Adrenal gland (tissue), 9 donors: ENCODE measurements at regions not wholly inside any gene's neighbourhood (a gene's known extent, or its start where the extent isn't known, plus 50 kb on each side); places are given as distances from the start of the nearest gene placed in this dataset.

Source experiments
- DNase-seq, 7 donors: peaks; one replicate each; pipeline ENCODE4 v3.0.0-alpha.2; 2019 to 2020
- H3K27ac ChIP-seq, 5 donors: fragments of 200-600 bp; sonication (generic) in 4 of 5; 1 replicate in 3 of 5; 2 replicates in 2 of 5; pipeline versions ENCODE4 v1.5.1 to v1.8.0; 2016 to 2020; ENCODE audit warnings: mild to moderate bottlenecking in 1 of 5
- H3K27me3 ChIP-seq: fragments of 200-600 bp; 2 replicates; pipeline ENCODE4 v1.8.0; 2021
- H3K36me3 ChIP-seq, 2 donors: fragments of 200-600 bp; replicated peaks in 1 of 2; 1 replicate in 1 of 2; 2 replicates in 1 of 2; pipeline versions ENCODE4 v1.5.1 to v1.8.0; 2018 to 2022
- H3K4me1 ChIP-seq, 2 donors: fragments of 200-600 bp; replicated peaks in 1 of 2; 1 replicate in 1 of 2; 2 replicates in 1 of 2; pipeline versions ENCODE4 v1.5.1 to v1.8.0; 2018 to 2021
- H3K4me3 ChIP-seq, 4 donors: fragments of 200-600 bp; sonication (generic) in 3 of 4; one replicate each; pipeline ENCODE4 v1.5.1; 2016 to 2018
- H3K9me3 ChIP-seq, 3 donors: fragments of 200-600 bp; sonication (generic) in 1 of 3; replicated peaks in 1 of 3; 1 replicate in 2 of 3; 2 replicates in 1 of 3; pipeline versions ENCODE4 v1.5.1 to v1.8.0; 2016 to 2021
- CTCF ChIP-seq, 6 experiments: fragments of 450-650 bp in 4 of 6; fragments of 200-600 bp in 2 of 6; sonication (generic) in 1 of 6; IDR thresholded peaks; 1 replicate in 5 of 6; 2 replicates in 1 of 6; pipeline versions ENCODE4 v1.5.1 to v1.8.0; 2016 to 2021; ENCODE audit warnings: antibody characterized with exemption in 6 of 6, mild to moderate bottlenecking in 2 of 6, moderate library complexity in 1 of 6
- POLR2A ChIP-seq, 2 donors: fragments of 450-650 bp; IDR thresholded peaks; one replicate each; pipeline ENCODE4 v1.6.1; 2017; ENCODE audit warnings: antibody characterized with exemption in 2 of 2, mild to moderate bottlenecking in 2 of 2, moderate library complexity in 1 of 2
- WGBS, 4 donors: extraction: QIAGEN DNeasy Blood & Tissue Kit in 2 of 4; methylation state at CpG; one replicate each; pipeline versions ENCODE4 v1.1.5 to v1.1.7; 2013 to 2017; 5-methylcytosine and 5-hydroxymethylcytosine counted together
- intact Hi-C, 2 donors: fragments of 100-400 bp; cut with DNase I; formaldehyde crosslinking; loops; one replicate each; pipeline versions ENCODE4 v1.14.1 to v1.15.0; 2022 to 2023
- donor health status: healthy with polysubstance abuse.
- donor health status: Bipolar disorder and iron deficiency.
- donor health status: DM: yes; HTN: yes; CAD: no.
- donor health status: DM: no; HTN: no; CAD: no.
- donor health status: DM: no; HTN: no; CAD: no.

- WGBS, 4 donors = 78 to 81% (median 78%) methylated on average over 4 of the region's 4 CpGs
- no peak overlapping the region for H3K4me3 ChIP-seq
These were observed 453.8 kb upstream of the HS3ST5 start for GRCh38 chr6:114796576-114796975.

GRCh38 chr6:114793428-114793827, 450.6 kb upstream of the HS3ST5 start:
- H3K4me3 ChIP-seq = no peak overlapping the region
- no peaks in the 10 kb centered on the region for H3K4me1 ChIP-seq
- no peaks in the 10 kb centered on the region for H3K36me3 ChIP-seq
- H3K27me3 ChIP-seq = no peaks in the 10 kb centered on the region
- no peak for DNase-seq
- no peaks in the 10 kb centered on the region for H3K9me3 ChIP-seq
- intact Hi-C loops = no loop called here
- no peak overlapping the region for H3K27ac ChIP-seq
- no peak for TF ChIP-seq POLR2A (IDR thresholded peaks at IDR 0.05)
- no peak for TF ChIP-seq CTCF (IDR thresholded peaks at IDR 0.05)

More at GRCh38 chr6:114796576-114796975, 453.8 kb upstream of the HS3ST5 start:
- TF ChIP-seq CTCF (IDR thresholded peaks at IDR 0.05) = no peak
- no peak for TF ChIP-seq POLR2A (IDR thresholded peaks at IDR 0.05)
- no peak for DNase-seq
- intact Hi-C loops = no loop called here
- no peaks in the 10 kb centered on the region for H3K36me3 ChIP-seq
- H3K27me3 ChIP-seq = no peaks in the 10 kb centered on the region
- no peak overlapping the region for H3K27ac ChIP-seq
- H3K4me1 ChIP-seq = no peaks in the 10 kb centered on the region
- H3K9me3 ChIP-seq = no peaks in the 10 kb centered on the region

GRCh38 chr6:114785235-114786127, 442.7 kb upstream of the HS3ST5 start:
- no peaks in the 10 kb centered on the region for H3K4me1 ChIP-seq
- intact Hi-C loops = no loop called here
- no peak overlapping the region for H3K4me3 ChIP-seq
- DNase-seq = no peak
- H3K27me3 ChIP-seq = no peaks in the 10 kb centered on the region
- no peak overlapping the region for H3K27ac ChIP-seq
- WGBS, 4 donors = 77 to 97% (median 88%) methylated on average over 1 of the region's 1 CpG
- TF ChIP-seq POLR2A (IDR thresholded peaks at IDR 0.05) (no peak), CTCF (IDR thresholded peaks at IDR 0.05) (no peak)
- H3K9me3 ChIP-seq = no peaks in the 10 kb centered on the region
- H3K36me3 ChIP-seq = no peaks in the 10 kb centered on the region

- H3K9me3 ChIP-seq = no peaks in the 10 kb centered on the region
- H3K4me3 ChIP-seq = no peak overlapping the region
- intact Hi-C loops = no loop called here
- 55 to 74% (median 58%) methylated on average over 3 of the region's 3 CpGs for WGBS, 4 donors
- H3K27me3 ChIP-seq = no peaks in the 10 kb centered on the region
- H3K4me1 ChIP-seq = no peaks in the 10 kb centered on the region
- no peaks in the 10 kb centered on the region for H3K36me3 ChIP-seq
- H3K27ac ChIP-seq = no peak overlapping the region
- no peak for DNase-seq
- TF ChIP-seq CTCF (IDR thresholded peaks at IDR 0.05) = no peak
- TF ChIP-seq POLR2A (IDR thresholded peaks at IDR 0.05) = no peak
These were observed 441.0 kb upstream of the HS3ST5 start for GRCh38 chr6:114783783-114784182.
